Endothelial cell of umbilical vein (primary cell): ENCODE measurements at regions not wholly inside any gene's neighbourhood (a gene's known extent, or its start where the extent isn't known, plus 50 kb on each side); places are given as distances from the start of the nearest gene placed in this dataset.

ENCODE experiments used
- BruUV-seq: library from RNA; stranded (reverse); fragments of 400-500 nt; replicated peaks from 2 replicates; lab custom pipeline; 2021; lab: Mats Ljungman, UMichigan
- CTCF ChIA-PET: fragments of 300-600, 350-600 bp; sonication (Branson Sonifier 250); formaldehyde crosslinking; loops from one replicate; lab custom pipeline; 2021; ENCODE audit warnings: antibody characterized with exemption, inconsistent platforms; lab: Charles Lee
- POLR2A ChIA-PET: fragments of 300-600, 350-600 bp; sonication (Branson Sonifier 250); formaldehyde crosslinking; loops from one replicate; lab custom pipeline; 2021; ENCODE audit warnings: antibody characterized with exemption, inconsistent platforms; lab: Charles Lee
- DNase-seq: peaks from one replicate; pipeline ENCODE4 v3.0.0-alpha.2; 2011; ENCODE audit warnings: low read depth, low spot score
- FAIRE-seq: peaks from 2 replicates; lab custom pipeline; 2011; peaks lifted over from hg19 to GRCh38; lab: Jason Lieb, UNC
- H2AFZ ChIP-seq: 2 replicates; pipeline ENCODE4 v1.6.0; 2012; ENCODE audit warnings: low read depth, low read length, control low read depth, inconsistent platforms
- H3K27ac ChIP-seq: 2 replicates; pipeline ENCODE4 v1.5.1; 2011; ENCODE audit warnings: low read depth, mild to moderate bottlenecking, control low read depth, low read length, moderate library complexity; ENCODE audit not compliant: insufficient read depth
- H3K27me3 ChIP-seq, 2 experiments: 2 replicates each; pipeline versions ENCODE4 v1.6.0 to v1.6.1; 2011; ENCODE audit warnings: low read length in 2 of 2, mixed read lengths in 1 of 2; ENCODE audit not compliant: control insufficient read depth in 2 of 2, insufficient read depth in 2 of 2
- H3K36me3 ChIP-seq, 2 experiments: 2 replicates in 1 of 2; 3 replicates in 1 of 2; pipeline ENCODE4 v1.5.1; 2011; ENCODE audit warnings: low read length in 2 of 2, mild to moderate bottlenecking in 1 of 2, moderate library complexity in 1 of 2; ENCODE audit not compliant: control insufficient read depth in 2 of 2, insufficient read depth in 2 of 2; ENCODE audit errors: extremely low read depth in 1 of 2
- H3K4me1 ChIP-seq: 3 replicates; pipeline ENCODE4 v1.5.1; 2011; ENCODE audit warnings: mild to moderate bottlenecking, low read length; ENCODE audit not compliant: control insufficient read depth, insufficient read depth; ENCODE audit errors: extremely low read depth
- H3K4me2 ChIP-seq: 2 replicates; pipeline ENCODE4 v1.6.1; 2011; ENCODE audit warnings: low read length, control low read depth, mixed read lengths; ENCODE audit not compliant: insufficient read depth
- H3K4me3 ChIP-seq, 3 experiments: fragments of 200-600 bp in 1 of 3; sonication (generic), shearing (Covaris generic) in 1 of 3; replicated peaks in 1 of 3; 2 replicates each; pipeline ENCODE4 v1.5.1; 2011 to 2016; ENCODE audit warnings: control low read depth in 3 of 3, low read length in 3 of 3, mild to moderate bottlenecking in 2 of 3, inconsistent platforms in 1 of 3, low read depth in 1 of 3, moderate library complexity in 1 of 3; ENCODE audit not compliant: insufficient read depth in 1 of 3
- H3K79me2 ChIP-seq: 2 replicates; pipeline ENCODE4 v1.6.0; 2012; ENCODE audit warnings: low read length, inconsistent platforms; ENCODE audit not compliant: control insufficient read depth, insufficient read depth
- H3K9ac ChIP-seq: replicated peaks from 2 replicates; pipeline ENCODE3; 2011; ENCODE audit warnings: low read length, control low read depth; ENCODE audit not compliant: insufficient read depth; ENCODE audit errors: extremely low read depth
- H3K9me1 ChIP-seq: replicated peaks from 3 replicates; pipeline ENCODE4 v1.6.0; 2011; ENCODE audit warnings: mild to moderate bottlenecking, low read length; ENCODE audit not compliant: control insufficient read depth, insufficient read depth; ENCODE audit errors: extremely low read depth
- H3K9me3 ChIP-seq: replicated peaks from 2 replicates; pipeline ENCODE4 v1.5.1; 2012; ENCODE audit warnings: low read length, inconsistent platforms; ENCODE audit not compliant: control insufficient read depth, insufficient read depth
- H4K20me1 ChIP-seq: replicated peaks from 2 replicates; pipeline ENCODE3; 2011; ENCODE audit warnings: mild to moderate bottlenecking, low read length; ENCODE audit not compliant: control insufficient read depth, insufficient read depth; ENCODE audit errors: extremely low read depth
- EZH2 ChIP-seq: IDR thresholded peaks from 2 replicates; pipeline ENCODE4 v1.6.1; 2012; ENCODE audit warnings: borderline replicate concordance, low read depth, mild to moderate bottlenecking, moderate library complexity, low read length, inconsistent platforms; ENCODE audit not compliant: severe bottlenecking
- FOS ChIP-seq: IDR thresholded peaks from 2 replicates; pipeline ENCODE4 v1.6.1; 2011; ENCODE audit warnings: mild to moderate bottlenecking, low read length, moderate library complexity, borderline replicate concordance; ENCODE audit not compliant: insufficient read depth
- GATA2 ChIP-seq: IDR thresholded peaks from 2 replicates; pipeline ENCODE4 v1.7.0; 2011; ENCODE audit warnings: low read depth, mild to moderate bottlenecking, moderate library complexity, mixed read lengths, low read length; ENCODE audit not compliant: insufficient read length, insufficient read depth
- JUN ChIP-seq: IDR thresholded peaks from 2 replicates; pipeline ENCODE4 v1.6.1; 2011; ENCODE audit warnings: borderline replicate concordance, low read depth; ENCODE audit not compliant: insufficient read length, insufficient read depth
- MYC ChIP-seq: IDR thresholded peaks from one replicate; pipeline ENCODE4 v1.6.1; 2011; ENCODE audit warnings: mild to moderate bottlenecking, low read depth, low read length
- POLR2AphosphoS5 ChIP-seq: IDR thresholded peaks from 2 replicates; pipeline ENCODE4 v1.6.1; 2012; ENCODE audit warnings: low read depth, mild to moderate bottlenecking, control low read depth, low read length, moderate library complexity; ENCODE audit not compliant: insufficient read depth
- dilution Hi-C: fragments of 300-500 bp; cut with MboI; formaldehyde crosslinking; loops from one replicate; pipeline ENCODE4 v1.15.0; 2019; ENCODE audit warnings: low sequenced_read_pairs; ENCODE audit not compliant: extremely low pct_ligation_motif_present
- intact Hi-C: fragments of 100-400 bp; cut with micrococcal nuclease; formaldehyde crosslinking; loops from one replicate; pipeline ENCODE4 v1.10.0; 2022
- TF ChIP-seq, protein P1 (sequence below), 2 donors: IDR thresholded peaks; 1 replicate in 1 of 2; 2 replicates in 1 of 2; pipeline ENCODE4 v1.5.1; 2011; ENCODE audit warnings: low read length in 2 of 2, mild to moderate bottlenecking in 2 of 2, moderate library complexity in 2 of 2, control low read depth in 1 of 2, inconsistent platforms in 1 of 2, low read depth in 1 of 2; ENCODE audit not compliant: insufficient read depth in 1 of 2; ENCODE audit errors: extremely low read depth in 1 of 2

DNA sequence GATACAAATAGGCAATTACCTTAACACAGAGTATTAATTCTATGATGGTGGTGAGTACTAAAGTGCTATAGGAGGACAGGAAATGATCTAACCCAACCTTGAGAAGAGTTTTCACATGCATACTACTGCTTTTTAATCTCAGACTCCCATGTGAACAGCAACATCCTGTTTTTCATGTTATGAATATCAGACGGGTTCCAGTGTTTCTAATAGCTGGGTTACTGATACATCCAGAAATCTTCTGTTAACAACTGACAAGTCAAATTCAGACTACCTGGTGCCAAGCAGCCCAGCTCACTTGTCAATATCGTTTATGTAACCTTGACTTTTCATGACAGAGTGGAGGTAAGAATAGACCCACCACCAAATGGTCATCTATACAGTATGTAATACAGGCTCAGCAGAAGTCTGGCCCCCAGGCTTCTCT is 220.2 kb upstream of the COL8A1 start:
- intact Hi-C loops (no loop called here), dilution Hi-C loops (no loop called here)
- Histone ChIP-seq H3K79me2 (no peaks in the 10 kb centered on the region), H4K20me1 (no peaks in the 10 kb centered on the region), H3K4me2 (peak overlapping the region; percentile 29), H3K36me3 (no peaks in the 10 kb centered on the region), H3K4me3 (no peak overlapping the region), H3K9me3 (no peaks in the 10 kb centered on the region), H3K4me1 (peaks cover 26% of the 10 kb centered on the region), H3K27ac (peak overlapping the region; percentile 61), H3K9me1 (no peaks in the 10 kb centered on the region), H2AFZ (peak overlapping the region; percentile 38), H3K27me3 (no peaks in the 10 kb centered on the region), H3K9ac (no peak overlapping the region)
- no TSS peak for BruUV-seq
- DNase-seq (peak; percentile 88), FAIRE-seq (no peak)
- CTCF ChIA-PET = interaction anchor here (1.0 kb wide), 1 partner anchor 10 kb away, joined by 3 read pairs; no protein-coding TSS in a partner anchor
- POLR2A ChIA-PET = no interaction called here
- TF ChIP-seq, protein P1, sequence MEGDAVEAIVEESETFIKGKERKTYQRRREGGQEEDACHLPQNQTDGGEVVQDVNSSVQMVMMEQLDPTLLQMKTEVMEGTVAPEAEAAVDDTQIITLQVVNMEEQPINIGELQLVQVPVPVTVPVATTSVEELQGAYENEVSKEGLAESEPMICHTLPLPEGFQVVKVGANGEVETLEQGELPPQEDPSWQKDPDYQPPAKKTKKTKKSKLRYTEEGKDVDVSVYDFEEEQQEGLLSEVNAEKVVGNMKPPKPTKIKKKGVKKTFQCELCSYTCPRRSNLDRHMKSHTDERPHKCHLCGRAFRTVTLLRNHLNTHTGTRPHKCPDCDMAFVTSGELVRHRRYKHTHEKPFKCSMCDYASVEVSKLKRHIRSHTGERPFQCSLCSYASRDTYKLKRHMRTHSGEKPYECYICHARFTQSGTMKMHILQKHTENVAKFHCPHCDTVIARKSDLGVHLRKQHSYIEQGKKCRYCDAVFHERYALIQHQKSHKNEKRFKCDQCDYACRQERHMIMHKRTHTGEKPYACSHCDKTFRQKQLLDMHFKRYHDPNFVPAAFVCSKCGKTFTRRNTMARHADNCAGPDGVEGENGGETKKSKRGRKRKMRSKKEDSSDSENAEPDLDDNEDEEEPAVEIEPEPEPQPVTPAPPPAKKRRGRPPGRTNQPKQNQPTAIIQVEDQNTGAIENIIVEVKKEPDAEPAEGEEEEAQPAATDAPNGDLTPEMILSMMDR (IDR thresholded peaks at IDR 0.05; ENCODE audit: extremely low read depth in 1 of 2, insufficient read depth in 1 of 2, low read depth in 1 of 2, low read length in 2 of 2) = no peak
- TF ChIP-seq MYC = no peak
- peak; percentile 25 for TF ChIP-seq JUN
- TF ChIP-seq POLR2AphosphoS5 = no peak
- TF ChIP-seq FOS = no peak

DNA sequence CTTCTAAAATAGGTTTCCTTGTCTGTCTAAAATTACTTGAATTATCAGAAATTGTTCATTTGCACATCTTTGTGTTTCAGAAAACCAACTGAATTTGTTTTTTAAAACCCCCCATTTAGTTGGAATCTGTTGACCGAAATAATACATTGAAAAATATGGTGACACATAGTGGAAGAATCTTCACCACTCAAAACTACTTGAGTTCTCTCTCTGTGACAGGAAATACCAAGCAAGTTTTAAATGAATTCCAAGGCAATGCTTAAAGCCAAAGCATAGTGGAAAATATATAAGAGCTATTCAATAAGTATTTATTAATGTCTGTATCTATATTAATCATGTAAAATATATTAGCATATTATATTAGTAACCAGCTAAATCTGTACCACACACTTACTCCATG is 224.9 kb upstream of the COL8A1 start:
- Histone ChIP-seq H4K20me1 (no peaks in the 10 kb centered on the region), H3K79me2 (no peaks in the 10 kb centered on the region), H3K27me3 (no peaks in the 10 kb centered on the region), H2AFZ (peak overlapping the region; percentile 64), H3K9ac (peak overlapping the region; percentile 77), H3K9me1 (no peaks in the 10 kb centered on the region), H3K4me1 (peaks cover 43% of the 10 kb centered on the region), H3K9me3 (no peaks in the 10 kb centered on the region), H3K4me3 (peak overlapping the region in 1 of 3 experiments; percentile 28), H3K27ac (peak overlapping the region; percentile 79), H3K36me3 (no peaks in the 10 kb centered on the region), H3K4me2 (peak overlapping the region; percentile 81)
- POLR2A ChIA-PET = no interaction called here
- DNase-seq = peak; percentile 80
- dilution Hi-C loops (no loop called here), intact Hi-C loops (no loop called here)
- TF ChIP-seq JUN = peak; percentile 78
- no peak for TF ChIP-seq GATA2
- TF ChIP-seq EZH2 = no peak
- TF ChIP-seq FOS = peak; percentile 59
- CTCF ChIA-PET = interaction anchor here (0.7 to 1.0 kb wide), 5 partner anchors 12 to 338 kb away, joined by 3 to 5 read pairs (median 3); no protein-coding TSS in a partner anchor
- BruUV-seq = no TSS peak
- FAIRE-seq = peak; percentile 54
